HepG2 (cell line): ENCODE measurements at regions not wholly inside any gene's neighbourhood (a gene's known extent, or its start where the extent isn't known, plus 50 kb on each side); places are given as distances from the start of the nearest gene placed in this dataset.

Experiments used
- ATAC-seq: fragments of 200-7000 bp; cut with Tn5 transposase; 3 replicates; pipeline ENCODE4 v1.9.1; 2020; ENCODE audit warnings: mild to moderate bottlenecking, moderate library complexity
- BruUV-seq: library from RNA; stranded (reverse); fragments of 400-500 nt; replicated peaks from 2 replicates; lab custom pipeline; 2021; lab: Mats Ljungman, UMichigan
- CTCF ChIA-PET: fragments of 300-600 bp; formaldehyde crosslinking; extraction: SDS; loops from one replicate; lab custom pipeline; 2021; ENCODE audit warnings: low total read pairs, inconsistent platforms, low intra/inter-chr PET ratio; lab: Yijun Ruan, JAX
- POLR2A ChIA-PET: fragments of 350-600 bp; sonication (Branson Sonifier 250); formaldehyde crosslinking; loops from one replicate; lab custom pipeline; 2020; ENCODE audit warnings: antibody characterized with exemption, inconsistent platforms; lab: Yijun Ruan, JAX
- DNase-seq: peaks from one replicate; pipeline ENCODE4 v3.0.0-alpha.2; 2015; ENCODE audit warnings: low spot score
- FAIRE-seq: peaks from 3 replicates; lab custom pipeline; 2011; peaks lifted over from hg19 to GRCh38; lab: Jason Lieb, UNC
- H2AFZ ChIP-seq: one replicate; pipeline ENCODE4 v1.6.1; 2011; ENCODE audit warnings: low read length, inconsistent platforms
- H3K27ac ChIP-seq: fragments of 300-600 bp; 3 replicates; pipeline ENCODE4 v1.8.0; 2011; ENCODE audit warnings: mixed run types, mild to moderate bottlenecking, mixed read lengths, low read length, inconsistent platforms; ENCODE audit not compliant: insufficient read depth; ENCODE audit errors: extremely low read length
- H3K27me3 ChIP-seq, 2 experiments: fragments of 200-600 bp in 1 of 2; 2 replicates in 1 of 2; 3 replicates in 1 of 2; pipeline versions ENCODE4 v1.6.0 to v1.8.0; 2011; ENCODE audit warnings: low read length in 2 of 2, mild to moderate bottlenecking in 2 of 2, moderate library complexity in 2 of 2, inconsistent platforms in 1 of 2; ENCODE audit not compliant: insufficient read depth in 2 of 2, control insufficient read depth in 1 of 2
- H3K36me3 ChIP-seq, 2 experiments: fragments of 200-600 bp in 1 of 2; replicated peaks in 1 of 2; 2 replicates in 1 of 2; 3 replicates in 1 of 2; pipeline versions ENCODE4 v1.5.1 to v1.8.0; 2011; ENCODE audit warnings: low read length in 2 of 2, inconsistent platforms in 1 of 2; ENCODE audit not compliant: insufficient read depth in 2 of 2, control insufficient read depth in 1 of 2
- H3K4me1 ChIP-seq: 2 replicates; pipeline ENCODE4 v1.5.1; 2012; ENCODE audit warnings: low read length, inconsistent platforms; ENCODE audit not compliant: insufficient read depth
- H3K4me2 ChIP-seq: 2 replicates; pipeline ENCODE4 v1.6.0; 2011; ENCODE audit warnings: low read depth, low read length, inconsistent platforms
- H3K4me3 ChIP-seq, 3 experiments: fragments of 200-600 bp in 1 of 3; sonication (generic), shearing (Covaris generic) in 1 of 3; replicated peaks in 1 of 3; 2 replicates each; pipeline ENCODE4 v1.5.1; 2011 to 2016; ENCODE audit warnings: low read length in 3 of 3, inconsistent platforms in 2 of 3, low read depth in 2 of 3, mild to moderate bottlenecking in 2 of 3, control low read depth in 1 of 3, mixed read lengths in 1 of 3; ENCODE audit not compliant: insufficient read depth in 1 of 3
- H3K79me2 ChIP-seq: one replicate; pipeline ENCODE4 v1.6.1; 2011; ENCODE audit warnings: low read length, inconsistent platforms; ENCODE audit not compliant: insufficient read depth
- H3K9ac ChIP-seq: 2 replicates; pipeline ENCODE4 v1.6.0; 2011; ENCODE audit warnings: mild to moderate bottlenecking, low read depth, low read length, inconsistent platforms; ENCODE audit not compliant: insufficient read depth
- H3K9me3 ChIP-seq: 2 replicates; pipeline ENCODE4 v1.5.1; 2012; ENCODE audit warnings: mild to moderate bottlenecking, low read length
- H4K20me1 ChIP-seq: 2 replicates; pipeline ENCODE4 v1.6.0; 2011; ENCODE audit warnings: inconsistent platforms, mild to moderate bottlenecking, low read length, moderate library complexity; ENCODE audit not compliant: insufficient read depth
- BHLHE40 ChIP-seq: IDR thresholded peaks from 2 replicates; pipeline ENCODE4 v1.6.1; 2011; ENCODE audit warnings: low read length, improper control_type of control experiment
- GTF2F1 ChIP-seq: fragments of 150-350 bp; IDR thresholded peaks from 2 replicates; pipeline ENCODE4 v1.6.1; 2014; ENCODE audit warnings: low read length
- HNRNPK ChIP-seq: fragments of 200-400 bp; formaldehyde crosslinking; IDR thresholded peaks from 2 replicates; pipeline ENCODE4 v1.6.1; 2018; ENCODE audit warnings: low read length, low read depth, moderate library complexity, mild to moderate bottlenecking; ENCODE audit not compliant: poor library complexity, severe bottlenecking
- MTF2 ChIP-seq: sonication (generic); formaldehyde crosslinking; IDR thresholded peaks from 2 replicates; pipeline ENCODE4 v1.5.0; 2020; ENCODE audit warnings: missing genetic modification reagents, borderline replicate concordance
- NKX3-1 ChIP-seq: sonication (generic); formaldehyde crosslinking; IDR thresholded peaks from 2 replicates; pipeline ENCODE4 v1.5.0; 2020; ENCODE audit warnings: missing genetic modification reagents
- PAWR ChIP-seq: sonication (generic); formaldehyde crosslinking; IDR thresholded peaks from 2 replicates; pipeline ENCODE4 v1.4.0; 2020; ENCODE audit warnings: missing genetic modification reagents, mild to moderate bottlenecking, borderline replicate concordance
- SIN3A ChIP-seq: IDR thresholded peaks from 2 replicates; pipeline ENCODE4 v1.6.1; 2011; ENCODE audit warnings: low read depth, mild to moderate bottlenecking, control low read depth, low read length, borderline replicate concordance
- ZFP41 ChIP-seq: sonication (generic); formaldehyde crosslinking; IDR thresholded peaks from 2 replicates; pipeline ENCODE4 v1.4.0; 2020; ENCODE audit warnings: mild to moderate bottlenecking, missing genetic modification reagents, borderline replicate concordance
- ZHX1 ChIP-seq: sonication (generic); formaldehyde crosslinking; IDR thresholded peaks from 2 replicates; pipeline ENCODE4 v1.8.1; 2022; ENCODE audit warnings: low read depth, mild to moderate bottlenecking, missing genetic modification reagents
- ZIK1 ChIP-seq: sonication (generic); formaldehyde crosslinking; IDR thresholded peaks from 2 replicates; pipeline ENCODE4 v1.5.0; 2020; ENCODE audit warnings: mild to moderate bottlenecking, low read depth, missing genetic modification reagents, borderline replicate concordance
- ZNF256 ChIP-seq: sonication (generic); formaldehyde crosslinking; conservative IDR thresholded peaks from 2 replicates; pipeline ENCODE4 v1.4.0; 2020; ENCODE audit warnings: missing genetic modification reagents
- ZNF740 ChIP-seq: sonication (generic); formaldehyde crosslinking; IDR thresholded peaks from 2 replicates; pipeline ENCODE4 v1.4.0; 2020; ENCODE audit warnings: missing genetic modification reagents
- ZNF746 ChIP-seq: sonication (generic); formaldehyde crosslinking; IDR thresholded peaks from 2 replicates; pipeline ENCODE4 v1.8.0; 2022; ENCODE audit warnings: mild to moderate bottlenecking, missing genetic modification reagents
- ZNF775 ChIP-seq: sonication (generic); formaldehyde crosslinking; IDR thresholded peaks from 2 replicates; pipeline ENCODE4 v1.4.0; 2020; ENCODE audit warnings: missing genetic modification reagents, mild to moderate bottlenecking, moderate library complexity, borderline replicate concordance
- ZNF776 ChIP-seq: sonication (generic); formaldehyde crosslinking; IDR thresholded peaks from 2 replicates; pipeline ENCODE4 v1.4.0; 2020; ENCODE audit warnings: mild to moderate bottlenecking, missing genetic modification reagents
- ZNF781 ChIP-seq: sonication (generic); formaldehyde crosslinking; IDR thresholded peaks from 2 replicates; pipeline ENCODE4 v1.5.1; 2020; ENCODE audit warnings: borderline replicate concordance, mild to moderate bottlenecking, missing genetic modification reagents; ENCODE audit errors: not compliant biosample characterization
- WGBS: methylation state at CpG from one replicate; pipeline ENCODE4 v1.1.6; 2017; ENCODE audit warnings: low lambda C conversion rate; 5-methylcytosine and 5-hydroxymethylcytosine counted together
- in situ Hi-C: cut with HindIII; loops from 2 replicates; pipeline ENCODE4 v1.10.0; 2017; ENCODE audit warnings: low pct_unique_long_range_greater_than_20kb; ENCODE audit not compliant: extremely low pct_ligation_motif_present
- intact Hi-C: fragments of 100-400 bp; cut with micrococcal nuclease; formaldehyde crosslinking; loops from one replicate; pipeline ENCODE4 v1.10.0; 2022; ENCODE audit not compliant: unreplicated experiment

- TF ChIP-seq ZNF781 (CRISPR knock-in tag) (no peak), ZNF775 (CRISPR knock-in tag) (no peak), ZNF256 (CRISPR knock-in tag) (no peak), ZNF776 (CRISPR knock-in tag) (no peak)
Measured at GRCh38 chr6:139603581-139603980, 229.1 kb upstream of the CITED2 start (continued).

- Histone ChIP-seq H3K27ac (no peak overlapping the region), H3K4me3 (no peak overlapping the region), H3K4me1 (peaks cover 9% of the 10 kb centered on the region), H3K36me3 (no peaks in the 10 kb centered on the region), H3K4me2 (no peak overlapping the region), H4K20me1 (no peaks in the 10 kb centered on the region), H3K9ac (no peak overlapping the region), H3K27me3 (no peaks in the 10 kb centered on the region), H3K79me2 (no peaks in the 10 kb centered on the region), H3K9me3 (no peaks in the 10 kb centered on the region), H2AFZ (no peak overlapping the region)
- TF ChIP-seq PAWR (CRISPR knock-in tag) (no peak), ZFP41 (no peak), ZNF746 (no peak), ZHX1 (CRISPR knock-in tag) (no peak), SIN3A (no peak), ZIK1 (CRISPR knock-in tag) (no peak), ZNF740 (CRISPR knock-in tag) (no peak), HNRNPK (no peak), MTF2 (no peak), BHLHE40 (no peak), GTF2F1 (no peak), NKX3-1 (CRISPR knock-in tag) (no peak)
- intact Hi-C loops = no loop called here
- ChIA-PET CTCF (no interaction called here), POLR2A (no interaction called here)
- 11% methylated on average over 2 of the region's 2 CpGs for WGBS
- no peak for ATAC-seq
- no peak for FAIRE-seq
- no TSS peak for BruUV-seq
- in situ Hi-C loops = no loop called here
- DNase-seq = no peak
Measured at GRCh38 chr6:139602577-139602976, 228.1 kb upstream of the CITED2 start.
